ENCODE measurements at regions not wholly inside any gene's neighbourhood (a gene's known extent, or its start where the extent isn't known, plus 50 kb on each side); places are given as distances from the start of the nearest gene placed in this dataset.

- TF ChIP-seq CTCF (IDR thresholded peaks at IDR 0.05; ENCODE audit: borderline replicate concordance, control extremely low read depth, extremely low read depth, insufficient read depth, missing control alignments) = no peak
- in situ Hi-C loops (cut with MboI; ENCODE audit: low sequenced_read_pairs, unreplicated experiment) = no loop called here
- no peak for DNase-seq (ENCODE audit: low spot score)
Measured at GRCh38 chr12:9392842-9393241, 184.6 kb upstream of the PZP start.

DNA sequence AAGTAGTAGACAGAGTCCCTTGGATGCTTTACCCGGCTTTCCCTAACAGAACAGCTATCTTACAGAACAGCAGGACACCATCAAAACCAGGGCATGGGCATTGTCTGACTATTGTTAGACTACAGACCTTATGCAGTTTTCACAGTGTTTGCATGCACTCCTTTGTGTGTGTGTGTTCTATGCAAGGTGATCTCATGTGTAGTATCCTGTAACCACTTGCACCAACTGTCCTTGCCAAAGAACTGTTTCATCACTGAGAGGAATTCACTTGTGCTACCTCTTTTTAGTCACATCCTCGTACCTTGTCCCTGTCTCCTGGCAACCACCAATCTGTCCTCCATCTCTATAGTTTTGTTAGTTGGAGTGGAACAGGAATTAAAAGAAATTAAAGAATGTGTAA, 183.6 kb upstream of the PZP start:
- no peak for DNase-seq (ENCODE audit: low spot score)
- in situ Hi-C loops (cut with MboI; ENCODE audit: low sequenced_read_pairs, unreplicated experiment) = no loop called here
- no peak for TF ChIP-seq CTCF (IDR thresholded peaks at IDR 0.05; ENCODE audit: borderline replicate concordance, control extremely low read depth, extremely low read depth, insufficient read depth, missing control alignments)

DNA sequence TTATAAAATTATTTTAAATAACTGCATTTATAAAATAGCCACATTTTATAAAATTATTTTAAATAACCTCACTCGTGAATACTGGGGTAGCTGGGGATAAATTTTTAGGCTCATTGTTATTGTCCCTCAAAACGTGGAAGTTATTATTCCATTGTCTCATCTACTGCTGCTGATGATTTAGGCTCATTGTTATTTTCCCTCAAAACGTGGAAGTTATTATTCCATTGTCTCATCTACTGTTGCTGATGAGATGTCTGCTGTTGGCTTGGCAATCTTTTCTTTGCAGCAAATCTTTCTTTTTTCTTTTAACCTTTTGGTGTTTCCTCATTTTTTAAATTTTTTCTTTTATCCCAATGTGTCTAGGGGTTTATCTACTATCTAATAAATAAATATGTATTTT, 182.6 kb upstream of the PZP start:
- DNase-seq (ENCODE audit: low spot score) = no peak

DNA sequence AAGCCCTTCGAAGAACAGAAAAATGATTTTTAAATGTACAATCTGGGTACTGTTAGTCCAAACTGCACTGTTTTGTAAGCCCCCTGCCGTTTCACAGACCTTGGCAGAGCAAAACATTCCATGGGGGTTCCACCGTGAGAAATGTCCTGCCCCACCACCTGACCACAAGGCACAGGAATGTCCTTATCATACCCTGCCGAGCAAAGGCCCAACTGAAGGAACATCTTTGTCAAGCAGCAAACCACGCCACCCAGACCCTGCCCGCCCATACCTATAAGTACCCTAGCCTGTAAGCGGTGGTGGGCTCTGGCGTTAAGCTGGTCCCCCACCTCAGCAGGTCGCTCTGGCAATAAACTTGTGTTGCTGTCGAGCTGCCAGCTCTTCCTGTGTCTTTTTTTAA, 181.6 kb upstream of the PZP start:
- no peak for TF ChIP-seq CTCF (IDR thresholded peaks at IDR 0.05; ENCODE audit: borderline replicate concordance, control extremely low read depth, extremely low read depth, insufficient read depth, missing control alignments)
- no peak for DNase-seq (ENCODE audit: low spot score)
- in situ Hi-C loops (cut with MboI; ENCODE audit: low sequenced_read_pairs, unreplicated experiment) = no loop called here

More for the DNA sequence above, 182.6 kb upstream of the PZP start:
- TF ChIP-seq CTCF (IDR thresholded peaks at IDR 0.05; ENCODE audit: borderline replicate concordance, control extremely low read depth, extremely low read depth, insufficient read depth, missing control alignments) = no peak
- in situ Hi-C loops (cut with MboI; ENCODE audit: low sequenced_read_pairs, unreplicated experiment) = no loop called here

DNA sequence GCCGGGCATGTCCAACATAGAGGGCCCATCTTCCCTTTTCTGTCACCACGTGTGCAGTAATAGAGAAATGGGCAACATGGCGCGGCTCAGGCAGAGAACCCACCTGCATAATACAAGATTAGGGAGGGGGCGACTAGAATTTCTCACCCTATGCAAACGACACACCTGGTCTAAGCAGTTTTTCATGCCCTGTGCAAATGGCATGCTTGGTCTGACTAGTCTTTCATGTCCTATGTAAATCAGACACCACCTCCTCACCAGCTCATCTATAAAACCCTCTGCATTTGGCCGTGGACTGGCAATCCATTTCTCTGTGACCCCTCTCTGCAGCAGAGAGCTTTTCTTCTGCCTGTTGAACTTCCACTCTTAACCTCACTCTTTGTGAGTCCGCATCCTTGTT, 180.2 kb upstream of the PZP start:
- TF ChIP-seq CTCF (IDR thresholded peaks at IDR 0.05; ENCODE audit: borderline replicate concordance, control extremely low read depth, extremely low read depth, insufficient read depth, missing control alignments) = no peak
- in situ Hi-C loops (cut with MboI; ENCODE audit: low sequenced_read_pairs, unreplicated experiment) = no loop called here
- no peak for DNase-seq (ENCODE audit: low spot score)

DNA sequence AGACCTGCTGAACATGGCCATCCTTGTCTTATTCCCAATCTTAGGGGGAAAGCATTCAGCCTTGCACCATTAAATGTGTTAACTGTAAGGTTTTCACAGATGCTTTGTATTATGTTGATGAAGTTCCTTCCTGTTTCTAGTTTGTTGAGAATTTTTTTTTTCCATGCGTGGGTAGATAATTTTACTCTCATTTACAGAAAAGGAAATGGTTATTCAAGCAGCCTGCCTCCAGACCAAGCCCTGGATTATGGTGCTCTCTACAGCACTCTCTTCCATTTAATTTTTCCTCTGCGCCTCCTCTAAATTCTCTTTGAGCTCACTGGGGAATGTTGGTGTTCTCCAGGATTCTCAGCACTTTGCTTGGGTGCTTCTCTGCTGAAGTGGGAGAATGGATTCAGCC, 179.3 kb upstream of the PZP start:
- DNase-seq (ENCODE audit: low spot score) = no peak
- in situ Hi-C loops (cut with MboI; ENCODE audit: low sequenced_read_pairs, unreplicated experiment) = no loop called here
- TF ChIP-seq CTCF (IDR thresholded peaks at IDR 0.05; ENCODE audit: borderline replicate concordance, control extremely low read depth, extremely low read depth, insufficient read depth, missing control alignments) = no peak

DNA sequence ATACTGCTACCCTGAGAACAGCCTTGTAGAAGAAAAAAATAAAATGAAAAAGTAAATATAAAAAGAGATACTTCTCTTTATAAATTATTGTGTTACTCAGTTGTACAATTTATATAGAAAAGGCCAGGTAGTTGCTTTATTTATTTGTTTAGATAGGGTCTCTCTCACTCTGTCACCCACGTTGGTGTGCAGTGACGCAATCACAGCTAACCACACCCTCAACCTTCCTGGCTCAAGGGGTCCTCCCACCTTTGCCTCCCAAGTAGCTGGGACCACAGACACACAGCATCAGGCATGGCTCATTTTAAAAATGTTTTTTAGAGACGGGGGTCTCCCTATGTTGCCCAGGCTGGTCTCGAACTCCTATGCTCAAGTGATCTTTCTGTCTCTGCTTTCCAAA, 175.4 kb upstream of the PZP start:
- DNase-seq (ENCODE audit: low spot score) = no peak

More for the DNA sequence above, 175.4 kb upstream of the PZP start:
- in situ Hi-C loops (cut with MboI; ENCODE audit: low sequenced_read_pairs, unreplicated experiment) = no loop called here
- no peak for TF ChIP-seq CTCF (IDR thresholded peaks at IDR 0.05; ENCODE audit: borderline replicate concordance, control extremely low read depth, extremely low read depth, insufficient read depth, missing control alignments)
